ENCODE measurements at regions not wholly inside any gene's neighbourhood (a gene's known extent, or its start where the extent isn't known, plus 50 kb on each side); places are given as distances from the start of the nearest gene placed in this dataset.

GRCh38 chr7:124413029-124413428 is 352.6 kb downstream of the GPR37 start (continued):
- TF ChIP-seq JUN (IDR thresholded peaks at IDR 0.05; ENCODE audit: low read depth, low read length) (no peak), CHD1 (IDR thresholded peaks at IDR 0.05; ENCODE audit: low read depth, low read length) (no peak), FOSL1 (IDR thresholded peaks at IDR 0.05; ENCODE audit: insufficient read depth, low read depth, low read length) (no peak), EGR1 (IDR thresholded peaks at IDR 0.05; ENCODE audit: borderline replicate concordance, low read depth, low read length) (no peak), CEBPB (IDR thresholded peaks at IDR 0.05; ENCODE audit: low read depth, low read length) (no peak)
